Stimulated activated CD4-positive, alpha-beta T cell treated with anti-CD3 and anti-CD28 coated beads, Interleukin-2, amount 100 ng/mL, for 24 hours (primary cell): ENCODE measurements at regions not wholly inside any gene's neighbourhood (a gene's known extent, or its start where the extent isn't known, plus 50 kb on each side); places are given as distances from the start of the nearest gene placed in this dataset.

Experiments used
- DNase-seq, 2 donors: peaks; one replicate each; pipeline ENCODE4 v3.0.0-alpha.2; 2020

- DNase-seq, result no peak
Observed at GRCh38 chr2:193793914-193794313, 1599.2 kb upstream of the TMEFF2 start.

GRCh38 chr2:193783681-193784080, 1588.9 kb upstream of the TMEFF2 start:
- no peak for DNase-seq

DNA sequence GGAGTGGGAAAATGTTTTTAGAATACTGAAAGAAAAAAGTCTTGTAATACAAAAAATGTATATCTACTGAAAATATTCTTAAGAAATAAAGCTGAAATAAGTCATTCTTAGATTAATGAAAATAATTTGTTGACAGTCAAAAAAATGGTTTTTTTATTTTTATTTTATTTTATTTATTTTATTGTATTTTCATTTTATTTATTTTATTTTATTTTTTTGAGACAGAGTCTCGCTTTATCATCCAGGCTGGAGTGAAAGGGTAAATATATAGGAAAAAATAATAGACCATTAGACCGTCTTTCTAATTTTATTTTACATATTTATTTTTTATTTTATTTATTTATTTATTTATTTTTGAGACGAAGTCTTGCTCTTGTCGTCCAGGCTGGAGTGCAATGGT, 1583.6 kb upstream of the TMEFF2 start:
- no peak for DNase-seq

DNA sequence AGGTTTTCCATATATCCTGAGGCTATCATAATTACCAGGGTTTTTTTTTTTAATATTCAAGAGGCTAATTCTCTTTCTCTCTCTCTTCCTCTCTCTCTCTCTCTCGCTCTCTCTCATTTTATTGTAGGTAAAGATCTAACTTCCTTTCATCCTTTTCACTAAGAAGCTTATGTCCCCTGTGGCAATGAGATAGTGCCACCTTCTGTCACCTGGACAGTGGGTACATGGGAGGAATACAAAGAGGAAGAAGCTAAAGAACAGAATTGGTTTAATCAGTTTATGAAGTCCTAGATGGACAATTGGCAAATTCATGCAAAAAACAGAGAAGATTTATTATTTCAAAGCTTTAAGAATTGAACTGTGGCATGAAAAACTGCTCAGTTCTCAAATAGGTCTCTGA, 1582.3 kb upstream of the TMEFF2 start:
- DNase-seq, result no peak

GRCh38 chr2:193774166-193774565, 1579.4 kb upstream of the TMEFF2 start:
- DNase-seq, result no peak

GRCh38 chr2:193751299-193751698, 1556.6 kb upstream of the TMEFF2 start:
- no peak for DNase-seq

DNA sequence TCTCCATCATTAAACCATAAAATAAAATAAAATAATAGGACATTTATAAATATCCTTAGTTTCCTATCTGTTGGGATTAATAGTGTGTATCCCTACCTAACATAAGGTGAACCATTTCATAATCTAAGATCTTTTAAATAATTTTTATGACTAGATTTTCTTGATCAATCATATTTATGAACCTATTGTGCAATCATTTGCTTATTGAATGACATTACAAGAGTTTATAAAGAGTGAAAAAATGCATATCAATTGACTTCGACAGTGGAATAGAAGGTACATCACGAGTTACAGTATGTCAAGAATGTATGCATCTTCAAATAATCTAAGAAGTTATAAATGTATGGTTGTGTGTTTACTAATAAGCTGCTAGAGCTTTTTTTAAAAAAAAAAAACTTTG, 1554.8 kb upstream of the TMEFF2 start:
- DNase-seq, result no peak

- DNase-seq, result no peak
Observed at GRCh38 chr2:193743089-193743488, 1548.4 kb upstream of the TMEFF2 start.

DNA sequence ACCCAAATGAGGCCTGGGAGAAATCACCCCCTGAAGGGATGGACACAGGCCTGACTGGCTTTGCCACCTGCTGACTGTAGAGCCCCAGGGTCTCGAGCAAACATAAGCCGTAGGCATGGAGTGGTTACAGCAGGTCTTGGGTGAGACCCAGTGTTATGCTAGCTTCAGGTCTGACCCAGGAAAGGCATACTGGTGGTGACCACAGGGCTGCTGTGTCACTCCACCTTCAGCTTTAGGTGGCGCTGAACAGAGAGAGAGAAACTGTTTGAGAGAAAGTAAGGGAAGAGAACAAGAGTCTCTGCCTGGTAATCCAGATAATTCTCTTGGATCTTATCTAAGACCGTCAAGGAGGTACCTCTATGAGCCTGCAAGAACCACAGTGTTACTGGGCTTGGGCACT, 1544.2 kb upstream of the TMEFF2 start:
- no peak for DNase-seq

DNA sequence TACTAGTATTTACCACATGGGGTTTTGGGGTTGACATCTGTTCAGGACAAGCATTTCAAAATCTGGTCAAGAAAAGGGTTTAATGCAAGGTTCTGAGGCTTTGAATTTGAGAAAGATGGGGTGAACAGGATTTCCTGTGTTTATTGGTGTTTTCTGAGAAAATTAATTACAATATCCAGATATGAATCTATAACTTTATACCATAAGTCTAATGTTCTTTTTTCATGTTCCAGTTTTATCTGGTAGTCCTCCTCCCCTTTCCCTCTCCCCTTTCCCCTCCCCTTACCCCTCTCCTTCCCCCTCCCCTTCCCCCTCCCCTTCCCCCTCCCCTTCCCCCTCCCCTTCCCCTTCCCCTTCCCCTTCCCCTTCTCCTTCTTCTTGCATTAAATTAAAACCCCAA, 1518.2 kb upstream of the TMEFF2 start:
- DNase-seq, result no peak

DNA sequence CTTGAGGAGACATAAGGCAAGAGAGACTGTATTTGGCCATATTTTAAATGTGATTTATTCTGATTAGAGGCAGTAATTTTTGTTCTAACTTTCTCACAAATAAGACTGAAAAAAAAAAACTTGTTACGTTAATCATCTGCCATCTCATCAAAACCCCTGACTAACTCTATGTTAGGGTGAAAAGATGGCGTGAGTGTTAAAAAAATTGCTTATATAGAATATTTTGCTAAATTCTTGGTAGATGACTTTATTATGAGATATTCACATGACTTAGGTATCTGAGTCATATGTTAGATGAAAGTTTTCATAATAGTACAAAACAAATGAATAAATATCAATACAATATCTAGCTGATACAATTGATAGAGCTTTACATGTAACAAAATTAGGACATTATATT, 1508.7 kb upstream of the TMEFF2 start:
- DNase-seq, result no peak

DNA sequence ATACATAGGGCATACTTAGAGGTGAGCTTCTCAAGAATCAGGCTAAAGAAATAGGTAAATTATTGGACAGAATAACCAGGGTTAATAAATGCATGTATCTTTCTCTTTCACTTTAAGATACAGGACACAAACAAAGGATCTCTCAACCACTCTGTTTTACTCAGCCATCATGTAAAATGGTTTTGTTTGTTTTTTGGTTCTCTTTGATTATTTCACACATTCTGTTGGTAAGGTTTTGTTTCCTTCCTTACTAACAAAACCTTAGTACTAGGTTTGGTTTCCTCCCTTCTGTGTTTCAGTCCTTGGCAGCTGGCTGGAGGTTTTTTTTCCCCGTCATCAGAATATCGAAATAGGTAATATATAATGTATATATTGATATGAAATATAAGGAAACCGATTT, 1506.8 kb upstream of the TMEFF2 start:
- DNase-seq, result no peak

GRCh38 chr2:193695367-193695766, 1500.6 kb upstream of the TMEFF2 start:
- no peak for DNase-seq

DNA sequence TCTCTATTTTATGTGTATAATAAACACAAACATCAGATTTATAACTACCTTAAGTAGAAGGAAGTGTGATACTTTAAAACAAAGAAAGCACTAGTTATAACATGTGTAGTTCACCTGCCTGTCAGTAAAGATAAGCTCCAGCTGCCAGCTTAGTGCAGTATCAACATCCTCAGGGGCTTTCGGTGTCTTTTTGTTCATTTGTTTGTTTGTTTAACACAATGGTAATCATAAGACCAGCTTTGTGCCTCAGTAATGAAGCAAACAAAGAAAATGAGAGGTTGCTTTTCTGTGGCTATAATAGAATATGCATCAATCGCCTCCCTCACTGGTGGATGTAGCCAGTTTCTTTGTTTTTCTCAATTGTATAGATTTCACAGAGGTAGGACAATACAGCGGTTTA, 1499.0 kb upstream of the TMEFF2 start:
- no peak for DNase-seq

DNA sequence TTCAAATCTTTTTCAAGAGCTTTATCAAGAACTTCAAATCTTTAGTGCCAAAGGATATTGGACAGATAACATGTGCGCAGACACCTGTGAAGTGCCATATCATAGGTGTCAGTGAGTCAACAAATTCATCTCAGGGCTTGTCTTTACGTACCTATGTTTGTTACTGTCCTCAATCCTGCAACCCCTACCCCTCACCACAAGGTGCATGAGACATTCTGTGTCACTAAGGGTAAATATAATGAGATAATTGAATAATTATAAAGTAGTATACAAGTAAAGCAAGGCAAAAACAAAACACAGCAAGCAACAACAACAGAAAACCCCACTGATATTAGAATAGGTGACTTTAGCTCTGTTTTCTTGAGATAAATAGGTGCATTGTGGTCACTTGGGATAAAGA, 1495.8 kb upstream of the TMEFF2 start:
- no peak for DNase-seq

GRCh38 chr2:193687195-193687594, 1492.5 kb upstream of the TMEFF2 start:
- no peak for DNase-seq

GRCh38 chr2:193679847-193680246, 1485.1 kb upstream of the TMEFF2 start:
- no peak for DNase-seq

DNA sequence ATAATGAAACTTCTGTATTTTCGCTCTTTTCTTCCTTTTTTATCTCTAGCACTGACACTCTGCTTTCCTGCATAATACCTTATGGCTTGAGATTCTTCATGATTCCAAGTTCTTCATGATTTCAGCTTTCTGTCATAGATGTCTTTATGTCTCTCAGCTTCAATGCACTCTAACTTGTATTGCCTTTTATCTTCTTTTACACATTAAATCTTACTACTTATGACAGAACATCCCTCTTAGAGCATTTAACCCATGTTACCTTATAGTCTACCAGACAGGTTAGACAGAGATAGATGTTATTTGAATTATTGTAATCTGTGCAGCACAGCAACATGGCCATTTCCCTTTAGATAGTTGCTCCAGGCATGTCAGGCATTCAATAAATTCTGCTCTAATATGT, 1475.7 kb upstream of the TMEFF2 start:
- no peak for DNase-seq

DNA sequence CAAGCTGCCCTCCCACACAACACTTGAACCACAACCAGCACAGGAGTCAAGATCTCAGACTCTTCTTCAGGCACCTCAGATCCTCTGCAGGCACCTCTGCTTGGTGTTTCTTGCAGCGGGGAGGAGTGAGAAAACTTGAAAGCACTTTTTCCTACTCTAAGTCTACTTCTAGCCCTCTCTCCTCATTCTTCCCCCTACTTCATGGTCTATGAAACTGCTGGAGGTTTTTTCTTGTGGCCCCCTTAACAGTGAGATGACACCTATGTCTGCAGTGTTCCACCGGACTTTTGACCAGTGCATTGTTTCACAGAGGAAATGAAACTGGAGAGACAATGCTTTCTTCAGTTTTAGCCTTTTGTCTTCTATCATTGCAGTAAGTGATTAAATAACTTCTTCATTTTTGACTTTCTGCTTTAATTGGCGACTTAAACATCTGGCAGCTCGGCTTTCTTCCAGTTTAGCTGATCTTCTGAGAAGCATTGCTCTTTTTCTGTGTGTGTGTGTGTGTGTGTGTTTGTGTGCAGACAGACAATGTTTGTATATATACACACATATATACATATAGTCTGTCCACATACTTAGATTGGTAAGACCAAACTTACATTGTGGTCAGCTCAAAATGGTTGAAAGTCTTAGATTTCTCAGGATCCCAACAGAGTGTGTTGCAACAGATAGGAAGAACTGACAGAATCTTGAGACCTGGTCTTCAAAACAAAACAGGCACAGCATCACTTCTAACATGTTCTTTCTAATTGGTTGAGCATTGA, 1474.0 kb upstream of the TMEFF2 start:
- no peak for DNase-seq

DNA sequence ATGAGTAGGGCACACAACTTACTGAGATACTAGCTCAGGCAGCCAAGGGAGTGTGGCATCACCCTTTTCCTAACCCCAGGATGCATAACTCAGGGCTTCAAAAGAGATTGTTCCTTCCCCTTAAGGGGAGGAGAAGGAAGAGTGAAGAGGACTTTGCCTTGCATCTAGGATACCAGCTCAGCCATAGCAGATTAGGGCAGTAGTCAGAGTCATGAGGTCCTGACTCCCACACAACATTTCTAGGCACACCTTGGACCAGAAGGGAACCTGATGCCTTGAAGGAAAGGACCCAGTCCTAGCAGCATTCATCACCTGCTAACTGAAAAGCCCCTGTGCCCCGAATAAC, 1433.2 kb upstream of the TMEFF2 start:
- DNase-seq, result no peak

GRCh38 chr2:193627187-193627926, 1432.6 kb upstream of the TMEFF2 start:
- DNase-seq, result no peak

DNA sequence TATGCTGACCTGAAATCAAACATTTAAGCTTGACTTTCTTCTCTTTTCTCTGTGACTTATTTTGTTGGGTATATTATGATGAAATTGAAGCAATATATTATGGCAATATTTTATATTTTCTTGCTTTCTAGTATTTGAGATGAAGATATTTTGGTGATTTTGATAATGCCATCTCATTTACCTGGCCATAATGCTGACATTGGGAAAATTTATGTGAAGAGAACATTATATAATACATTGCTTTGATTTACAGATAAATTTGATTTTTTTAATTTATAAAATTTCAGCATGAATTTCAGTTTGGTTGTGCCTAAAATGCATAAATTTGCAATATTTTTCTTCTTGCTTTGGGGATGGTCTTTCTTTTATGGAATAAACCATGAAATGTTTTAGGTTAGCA, 1413.7 kb upstream of the TMEFF2 start:
- no peak for DNase-seq

DNA sequence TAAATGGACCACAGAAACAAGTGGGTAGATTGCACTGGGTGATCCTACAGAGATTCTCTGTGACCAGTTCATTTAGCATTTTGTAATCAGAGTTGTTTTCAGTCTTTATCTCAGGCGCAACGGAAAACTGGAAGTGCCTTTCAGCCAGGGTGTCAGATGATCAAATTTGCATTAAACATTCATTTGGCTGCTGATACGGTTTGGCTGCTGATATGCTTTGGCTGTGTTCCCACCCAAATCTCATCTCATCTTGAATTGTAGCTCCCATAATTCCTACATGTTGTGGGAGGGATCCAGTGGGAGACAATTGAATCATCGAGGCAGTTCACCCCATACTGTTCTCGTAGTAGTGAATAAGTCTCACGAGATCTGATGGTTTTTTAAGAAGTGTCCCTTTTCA, 1396.1 kb upstream of the TMEFF2 start:
- no peak for DNase-seq

DNA sequence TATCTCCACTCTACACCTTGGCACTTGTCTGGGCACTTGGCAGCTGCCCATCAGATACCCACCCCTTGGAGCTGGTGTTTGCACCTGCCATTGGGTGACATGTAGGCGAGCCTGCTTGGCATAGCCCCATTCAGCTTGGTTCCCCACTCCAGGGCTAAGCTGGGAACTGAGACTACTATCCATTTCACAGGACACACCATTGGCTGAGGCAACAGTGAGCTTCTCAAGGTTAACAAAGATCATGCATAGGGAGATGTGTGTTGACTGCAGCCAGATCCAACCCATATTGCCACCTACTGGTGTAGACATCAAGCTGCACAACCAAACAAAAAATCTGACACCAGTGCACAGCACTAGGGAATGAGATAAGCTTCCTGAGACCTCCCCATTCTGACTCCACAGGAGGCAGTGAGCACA, 1389.8 kb upstream of the TMEFF2 start:
- no peak for DNase-seq
